ENCODE measurements at regions not wholly inside any gene's neighbourhood (a gene's known extent, or its start where the extent isn't known, plus 50 kb on each side); places are given as distances from the start of the nearest gene placed in this dataset.

GRCh38 chr13:44058067-44058466 lies 178.4 kb downstream of the LACC1 start:
- WGBS: 76% methylated on average over 4 of the region's 4 CpGs
- no peak overlapping the region for H3K4me3 ChIP-seq
- TF ChIP-seq POLR2A (IDR thresholded peaks at IDR 0.05): no peak
- TF ChIP-seq CTCF (IDR thresholded peaks at IDR 0.05): no peak
- TF ChIP-seq POLR2AphosphoS5 (IDR thresholded peaks at IDR 0.05): no peak
- no peak for TF ChIP-seq EP300 (IDR thresholded peaks at IDR 0.05)
- no peaks in the 10 kb centered on the region for H3K36me3 ChIP-seq
- H3K9me3 ChIP-seq: no peaks in the 10 kb centered on the region
- no peak for DNase-seq (ENCODE audit: low spot score in 2 of 2)
- no peak overlapping the region for H3K27ac ChIP-seq
- peaks cover 7% of the 10 kb centered on the region for H3K27me3 ChIP-seq
- H3K4me1 ChIP-seq: no peaks in the 10 kb centered on the region

DNA sequence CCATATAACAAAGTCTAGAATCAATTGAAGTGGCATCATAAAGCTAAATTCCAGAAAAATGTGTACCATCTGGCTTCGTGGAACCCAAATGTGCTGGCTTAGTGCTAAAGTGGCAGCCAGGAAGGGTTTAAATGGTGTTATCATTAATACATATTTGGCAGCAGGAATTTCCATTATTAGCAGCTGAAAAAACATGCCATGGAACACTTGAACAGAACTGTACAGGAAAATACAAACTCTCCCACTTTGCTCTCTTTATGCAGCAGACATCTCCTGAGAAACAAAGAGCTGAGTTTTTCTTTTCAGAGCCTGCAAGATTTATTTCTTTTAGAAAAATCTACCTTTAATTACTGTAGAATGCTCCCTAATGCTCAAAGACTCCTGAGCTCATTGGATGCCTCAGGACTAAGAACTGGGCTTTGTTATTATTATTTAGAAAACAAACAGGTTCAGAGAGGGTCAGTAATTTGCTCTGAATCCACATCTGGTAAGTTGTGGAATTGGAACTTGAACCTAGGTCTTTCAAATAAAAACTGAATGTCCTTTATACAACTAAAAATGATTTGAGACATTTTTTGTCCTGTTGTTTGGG lies 179.0 kb downstream of the LACC1 start:
- Histone ChIP-seq H3K27me3 (peaks cover 3% of the 10 kb centered on the region), H3K4me3 (no peak overlapping the region), H3K36me3 (no peaks in the 10 kb centered on the region), H3K9me3 (no peaks in the 10 kb centered on the region), H3K27ac (no peak overlapping the region), H3K4me1 (no peaks in the 10 kb centered on the region)
- no peak for TF ChIP-seq CTCF (IDR thresholded peaks at IDR 0.05)
- TF ChIP-seq POLR2A (IDR thresholded peaks at IDR 0.05): no peak
- no peak for TF ChIP-seq POLR2AphosphoS5 (IDR thresholded peaks at IDR 0.05)
- 25% methylated on average over 1 of the region's 1 CpG for WGBS
- no peak for DNase-seq (ENCODE audit: low spot score in 2 of 2)

- no peak for TF ChIP-seq EP300 (IDR thresholded peaks at IDR 0.05)
- no peak for TF ChIP-seq CTCF (IDR thresholded peaks at IDR 0.05)
- TF ChIP-seq POLR2A (IDR thresholded peaks at IDR 0.05): no peak
- TF ChIP-seq POLR2AphosphoS5 (IDR thresholded peaks at IDR 0.05): no peak
- no peak overlapping the region for H3K4me3 ChIP-seq
- no peaks in the 10 kb centered on the region for H3K4me1 ChIP-seq
- WGBS: 92% methylated on average over 3 of the region's 3 CpGs
- no peak overlapping the region for H3K27ac ChIP-seq
- no peaks in the 10 kb centered on the region for H3K27me3 ChIP-seq
- no peak for DNase-seq (ENCODE audit: low spot score in 2 of 2)
- no peaks in the 10 kb centered on the region for H3K36me3 ChIP-seq
- H3K9me3 ChIP-seq: no peaks in the 10 kb centered on the region
These were observed 182.2 kb downstream of the LACC1 start for GRCh38 chr13:44061876-44062275.

DNA sequence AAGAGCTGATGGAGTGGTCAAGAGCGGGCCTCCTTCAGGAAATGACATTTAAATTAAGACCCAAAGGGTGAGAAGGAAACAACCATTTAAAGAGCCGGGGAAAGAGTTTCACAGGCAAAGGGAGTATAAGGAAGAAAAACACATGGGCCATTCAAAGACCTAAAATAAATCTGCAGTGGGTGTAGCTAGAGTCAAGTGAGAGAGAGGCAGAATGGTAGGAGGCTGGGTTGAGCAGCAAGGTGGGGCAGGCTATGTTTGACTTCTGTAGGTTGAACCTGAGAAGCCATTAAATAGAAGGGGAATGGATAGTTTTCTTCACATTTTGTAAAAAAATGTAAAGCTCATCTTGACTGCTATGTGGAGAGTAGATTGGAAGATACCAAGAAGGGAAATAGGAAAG lies 183.8 kb downstream of the LACC1 start:
- Histone ChIP-seq H3K4me1 (no peaks in the 10 kb centered on the region), H3K27ac (no peak overlapping the region), H3K36me3 (no peaks in the 10 kb centered on the region), H3K9me3 (no peaks in the 10 kb centered on the region), H3K4me3 (no peak overlapping the region), H3K27me3 (no peaks in the 10 kb centered on the region)
- 94% methylated on average over 2 of the region's 2 CpGs for WGBS
- TF ChIP-seq CTCF (IDR thresholded peaks at IDR 0.05) (no peak), EP300 (IDR thresholded peaks at IDR 0.05) (no peak), POLR2AphosphoS5 (IDR thresholded peaks at IDR 0.05) (no peak), POLR2A (IDR thresholded peaks at IDR 0.05) (no peak)
- no peak for DNase-seq (ENCODE audit: low spot score in 2 of 2)

DNA sequence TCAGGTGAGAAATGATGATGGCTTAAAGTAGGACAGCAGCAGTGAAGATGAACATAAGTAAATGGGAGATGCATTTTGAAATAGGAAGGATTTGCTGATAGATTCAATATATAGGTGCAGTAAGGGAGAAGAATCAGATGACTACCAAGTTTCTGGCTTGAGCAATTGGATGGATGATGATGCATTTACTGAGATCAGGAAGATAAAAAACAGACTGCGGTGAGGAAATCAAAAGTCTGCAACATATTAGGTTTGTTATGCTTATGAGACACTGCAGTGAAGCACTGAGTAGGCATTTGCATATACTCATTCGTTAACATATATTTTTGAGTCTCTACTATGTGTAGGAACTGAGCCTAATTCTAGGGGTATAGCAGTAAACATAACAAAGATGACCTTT lies 184.2 kb downstream of the LACC1 start:
- Histone ChIP-seq H3K4me1 (no peaks in the 10 kb centered on the region), H3K9me3 (no peaks in the 10 kb centered on the region), H3K27ac (no peak overlapping the region), H3K4me3 (no peak overlapping the region), H3K27me3 (no peaks in the 10 kb centered on the region), H3K36me3 (no peaks in the 10 kb centered on the region)
- DNase-seq (ENCODE audit: low spot score in 2 of 2): no peak
- WGBS: 81% methylated on average over 2 of the region's 2 CpGs
- TF ChIP-seq POLR2AphosphoS5 (IDR thresholded peaks at IDR 0.05): no peak
- no peak for TF ChIP-seq POLR2A (IDR thresholded peaks at IDR 0.05)
- TF ChIP-seq CTCF (IDR thresholded peaks at IDR 0.05): no peak
- TF ChIP-seq EP300 (IDR thresholded peaks at IDR 0.05): no peak

Data from suprapubic skin (tissue), 4 donors.